G401.6 (cell line): ENCODE measurements at regions not wholly inside any gene's neighbourhood (a gene's known extent, or its start where the extent isn't known, plus 50 kb on each side); places are given as distances from the start of the nearest gene placed in this dataset.

Experiments used
- FAIRE-seq: peaks from 2 replicates; lab custom pipeline; 2012; peaks lifted over from hg19 to GRCh38; lab: Jason Lieb, UNC

DNA sequence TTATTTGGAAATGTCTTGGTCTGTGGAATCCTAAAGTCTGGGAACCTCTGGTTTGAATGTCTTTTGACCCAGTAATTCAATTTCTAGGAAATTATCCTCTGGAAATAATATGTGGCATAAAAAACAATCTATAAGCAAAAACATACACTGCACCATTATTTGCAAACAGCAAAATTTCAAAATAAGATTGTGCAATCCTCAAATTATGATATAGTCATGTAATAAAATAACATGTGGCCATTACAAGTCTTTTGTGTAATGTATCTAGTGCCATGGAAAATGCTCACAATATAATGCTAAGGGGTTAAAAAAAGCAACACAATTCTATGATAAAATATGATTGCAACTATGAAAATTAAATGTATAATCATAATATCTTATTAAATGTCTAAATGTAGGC lies 312.9 kb upstream of the RUNX1 start:
- FAIRE-seq = no peak

GRCh38 chr21:35360870-35361570 lies 311.9 kb upstream of the RUNX1 start:
- no peak for FAIRE-seq

DNA sequence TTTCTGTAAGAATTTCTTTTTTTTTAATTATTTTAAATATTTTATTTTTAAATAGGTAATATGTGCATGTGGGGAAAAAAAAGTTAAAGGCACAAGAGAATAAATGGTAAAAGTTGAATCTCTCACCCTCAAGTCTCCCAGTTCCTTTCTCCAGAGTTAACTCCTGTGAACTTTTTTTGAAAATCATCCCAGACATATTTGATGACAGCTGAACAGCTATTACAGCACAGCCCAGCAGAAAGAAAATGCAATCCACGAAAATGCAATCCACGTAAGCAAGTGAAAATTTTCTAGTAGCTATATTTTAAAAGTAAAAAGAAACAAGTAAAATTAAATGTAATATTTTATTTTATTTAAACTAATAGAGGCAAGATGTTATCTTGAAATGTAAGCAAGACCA lies 310.0 kb upstream of the RUNX1 start:
- FAIRE-seq = no peak

DNA sequence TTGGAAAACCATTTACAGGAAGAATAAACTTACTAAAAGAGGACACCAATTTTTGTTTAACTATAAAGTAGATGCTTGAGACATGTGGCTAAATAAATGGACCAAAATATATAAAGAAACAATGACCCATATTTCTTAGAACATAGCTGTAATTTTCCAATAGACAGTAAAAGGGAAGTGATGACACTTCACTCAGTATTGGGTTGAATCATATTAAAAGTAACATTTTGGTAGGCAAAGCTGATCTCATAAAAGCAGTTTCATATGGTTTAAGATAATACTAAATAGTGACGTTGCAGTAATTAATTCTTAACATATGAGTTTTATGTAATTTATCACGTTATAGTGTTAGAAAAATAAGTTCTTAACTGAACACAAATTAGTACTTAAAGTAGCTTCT lies 308.9 kb upstream of the RUNX1 start:
- no peak for FAIRE-seq

- no peak for FAIRE-seq
Observed at GRCh38 chr21:35357041-35357780, 308.1 kb upstream of the RUNX1 start.

GRCh38 chr21:35354078-35354477 lies 305.0 kb upstream of the RUNX1 start:
- FAIRE-seq = no peak

DNA sequence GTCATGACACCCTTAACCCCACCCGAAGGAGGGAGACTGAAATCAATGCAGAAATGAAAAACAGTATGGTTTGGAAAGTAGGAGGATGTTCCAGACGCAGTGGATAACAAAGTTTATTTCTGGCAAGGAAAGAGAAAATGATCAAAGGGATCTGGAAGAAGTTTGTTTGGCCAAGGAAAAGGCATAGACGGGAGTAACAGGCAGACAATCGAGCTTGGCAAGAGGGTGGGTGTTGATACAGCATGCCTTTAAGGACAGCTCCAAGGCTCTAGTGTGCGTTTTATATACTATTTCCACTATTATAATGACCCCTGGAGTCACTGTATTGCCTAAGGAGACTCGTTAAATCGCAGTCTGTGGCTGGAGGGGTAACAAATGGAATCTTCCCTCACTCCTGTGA lies 303.7 kb upstream of the RUNX1 start:
- no peak for FAIRE-seq

DNA sequence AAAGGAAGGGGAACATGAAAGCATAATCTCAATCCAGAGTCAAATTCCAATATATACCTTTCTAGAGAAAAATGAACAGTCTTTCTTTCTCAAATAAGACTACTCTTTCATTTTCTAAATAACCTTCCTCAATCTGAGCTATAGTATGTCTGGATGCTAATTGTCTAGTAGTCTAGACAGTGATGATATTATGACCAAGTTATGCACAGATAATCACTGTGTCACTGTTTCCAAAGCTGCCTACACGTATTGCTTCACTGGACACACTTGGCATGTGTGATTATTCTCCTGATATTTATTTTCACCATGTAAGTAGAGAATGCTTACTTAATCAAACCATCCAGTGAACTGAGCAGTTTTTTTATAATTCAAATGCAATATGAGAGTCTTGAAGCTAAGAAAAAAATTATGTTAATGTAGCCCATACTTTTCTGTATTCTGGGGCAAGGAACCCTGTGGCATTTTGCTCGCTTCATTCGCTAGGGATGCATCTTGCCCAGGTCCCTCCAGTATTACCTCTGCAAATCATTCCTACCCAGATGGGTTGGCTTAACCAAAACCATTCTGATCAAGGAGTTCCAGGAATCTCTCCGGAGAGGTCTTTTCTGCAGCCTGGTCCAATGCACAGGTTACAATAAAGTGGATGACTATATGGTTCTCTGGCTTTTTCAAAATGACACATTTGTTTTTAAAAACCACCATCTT lies 303.1 kb upstream of the RUNX1 start:
- FAIRE-seq = no peak

- no peak for FAIRE-seq
Observed at GRCh38 chr21:35351434-35351833, 302.3 kb upstream of the RUNX1 start.

DNA sequence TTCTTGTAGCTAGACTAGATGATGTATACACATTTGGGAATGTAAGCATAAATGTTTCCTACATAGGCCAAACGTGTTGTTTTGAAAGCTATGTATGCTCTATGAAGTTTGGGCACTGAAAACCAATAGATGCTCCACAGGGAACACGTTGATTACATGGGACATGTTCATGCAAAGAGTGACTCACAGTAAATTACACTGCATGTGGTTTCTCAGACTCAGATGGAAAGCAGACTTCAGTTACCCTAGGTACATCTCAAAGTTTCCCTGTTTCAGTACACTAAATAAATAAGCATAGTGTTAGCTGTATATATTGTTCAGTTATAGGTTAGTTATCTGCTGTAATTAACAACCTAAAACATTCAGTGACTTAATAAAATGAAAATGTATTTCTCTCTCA lies 301.9 kb upstream of the RUNX1 start:
- FAIRE-seq = no peak

GRCh38 chr21:35349376-35350080 lies 300.4 kb upstream of the RUNX1 start:
- no peak for FAIRE-seq

- no peak for FAIRE-seq
Observed at GRCh38 chr21:35348686-35349085, 299.6 kb upstream of the RUNX1 start.

- FAIRE-seq = no peak
Observed at GRCh38 chr21:35346697-35347096, 297.6 kb upstream of the RUNX1 start.

DNA sequence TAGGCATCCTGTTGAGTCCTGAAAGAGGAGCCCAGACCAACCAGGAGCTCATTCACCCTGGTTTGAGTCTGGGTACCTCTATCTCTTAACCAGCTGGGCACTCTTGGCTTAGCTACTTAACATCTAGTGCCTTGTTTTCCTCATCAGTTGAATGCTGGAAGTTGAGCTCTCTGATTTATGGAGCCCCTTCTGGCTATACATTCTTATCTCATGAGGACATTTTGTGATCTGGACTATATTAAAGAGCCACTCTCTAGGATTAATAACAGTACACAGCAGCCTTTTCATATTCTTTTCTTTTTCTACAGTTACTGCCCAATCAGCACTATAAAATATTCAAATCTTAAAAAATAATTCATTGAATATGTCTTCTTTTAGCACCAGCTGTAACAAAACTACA lies 296.9 kb upstream of the RUNX1 start:
- FAIRE-seq = no peak

DNA sequence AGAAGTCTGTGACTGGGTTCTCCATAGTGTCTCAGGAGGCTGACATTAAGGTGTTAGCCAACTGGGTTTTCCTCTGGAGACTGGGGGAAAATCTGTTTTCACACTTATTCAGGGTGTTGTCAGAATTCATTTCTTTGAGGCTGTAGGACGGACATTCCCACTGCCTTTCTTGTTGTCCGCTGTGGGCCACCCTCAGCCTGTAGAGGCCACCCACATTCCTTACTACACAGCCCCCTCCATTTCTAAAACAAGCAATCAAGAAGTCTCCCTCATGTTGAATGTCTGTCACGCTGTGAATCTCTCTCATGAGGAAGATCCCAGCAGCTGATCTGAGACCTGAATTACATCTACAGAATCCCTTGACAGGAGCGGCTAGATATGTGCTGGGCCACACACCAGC lies 295.5 kb upstream of the RUNX1 start:
- FAIRE-seq = no peak

DNA sequence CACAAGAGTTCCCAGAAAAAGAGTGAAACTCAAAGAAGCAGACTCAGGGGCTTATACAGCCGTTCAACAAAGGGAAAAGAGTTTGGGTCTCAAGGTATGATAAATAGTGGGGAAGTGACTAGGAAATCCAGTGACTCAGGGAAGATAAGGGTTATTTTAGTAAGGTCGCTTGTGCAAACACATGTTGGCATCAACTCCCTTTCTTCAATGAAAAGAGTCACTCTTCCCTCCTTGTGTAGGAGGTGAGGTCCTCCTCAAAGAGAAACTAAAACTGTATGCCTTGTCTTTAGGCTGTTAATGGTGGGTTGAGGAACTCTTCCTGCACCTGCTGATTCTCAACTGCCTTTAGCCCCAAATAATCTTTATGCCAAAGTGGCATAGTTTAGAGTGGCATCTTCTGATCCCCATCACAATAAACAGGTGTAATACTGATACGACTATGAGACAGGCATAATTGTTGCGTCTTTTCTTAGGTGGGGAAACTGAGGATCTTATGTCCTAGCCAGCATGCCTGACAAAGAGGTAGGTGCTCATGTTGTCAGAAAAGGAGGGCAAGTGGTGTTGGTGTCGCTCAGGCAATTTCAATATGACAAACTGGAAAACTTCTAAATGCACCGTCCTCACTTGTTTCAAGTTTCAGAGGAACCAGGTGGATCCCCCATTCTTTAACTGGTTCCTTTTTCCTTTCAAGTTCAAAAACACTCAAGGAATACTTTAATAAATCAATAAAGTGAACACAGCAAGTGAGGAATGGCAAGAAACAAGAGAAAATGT lies 294.1 kb upstream of the RUNX1 start:
- FAIRE-seq = no peak

DNA sequence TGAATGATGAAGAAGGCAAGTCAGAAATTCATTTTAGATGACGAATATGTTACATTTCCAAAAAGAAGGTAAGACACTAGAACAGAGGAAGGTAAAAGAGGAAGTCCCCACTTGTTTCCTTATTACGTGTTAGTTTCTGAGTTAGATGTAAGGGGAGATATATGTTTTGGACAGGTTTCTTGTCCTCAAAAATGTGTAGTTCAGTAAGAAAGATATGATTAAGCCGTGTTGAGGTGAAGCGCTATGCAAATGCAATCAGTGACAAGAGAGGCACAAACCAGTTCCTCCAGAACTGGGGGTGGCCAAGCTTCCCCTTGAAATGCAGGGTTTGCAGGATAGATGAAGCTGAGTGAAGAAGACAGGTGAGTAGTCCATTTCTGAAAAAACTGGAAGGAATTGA lies 293.3 kb upstream of the RUNX1 start:
- FAIRE-seq = no peak

GRCh38 chr21:35340273-35340672 lies 291.2 kb upstream of the RUNX1 start:
- FAIRE-seq = no peak

DNA sequence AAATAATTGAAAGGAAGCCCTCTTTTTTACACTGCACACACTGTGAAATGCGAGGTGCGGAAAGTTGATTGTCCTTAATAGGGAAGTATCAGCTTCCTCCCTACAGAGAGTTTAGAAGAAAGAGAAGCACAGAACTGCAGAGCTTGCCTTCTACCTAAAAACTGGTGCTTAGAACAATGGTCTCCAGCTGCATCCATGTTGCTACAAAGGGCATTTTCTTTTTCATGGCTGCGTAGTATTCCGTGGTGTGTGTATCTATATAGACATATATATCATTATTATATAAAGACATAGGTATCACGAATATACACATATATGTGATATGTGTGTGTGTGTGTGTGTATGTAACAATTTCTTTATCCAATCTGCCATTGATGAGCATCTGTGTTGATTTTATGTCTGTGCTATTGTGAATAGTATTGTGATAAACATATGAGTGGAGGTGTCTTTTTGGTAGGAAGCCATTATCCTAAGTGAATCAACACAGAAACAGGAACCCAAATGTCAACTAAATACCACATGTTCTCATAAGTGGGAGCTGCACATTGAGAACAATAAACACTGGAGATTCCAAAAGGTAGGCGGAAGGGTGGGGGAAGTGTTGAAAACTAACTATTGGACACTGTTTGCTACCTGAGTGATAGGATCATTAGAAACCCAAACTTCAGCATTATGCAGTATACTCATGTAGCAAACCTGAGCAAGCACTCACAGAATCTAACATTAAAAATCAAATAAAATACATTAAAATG lies 290.0 kb upstream of the RUNX1 start:
- no peak for FAIRE-seq

GRCh38 chr21:35338281-35338680 lies 289.2 kb upstream of the RUNX1 start:
- no peak for FAIRE-seq

DNA sequence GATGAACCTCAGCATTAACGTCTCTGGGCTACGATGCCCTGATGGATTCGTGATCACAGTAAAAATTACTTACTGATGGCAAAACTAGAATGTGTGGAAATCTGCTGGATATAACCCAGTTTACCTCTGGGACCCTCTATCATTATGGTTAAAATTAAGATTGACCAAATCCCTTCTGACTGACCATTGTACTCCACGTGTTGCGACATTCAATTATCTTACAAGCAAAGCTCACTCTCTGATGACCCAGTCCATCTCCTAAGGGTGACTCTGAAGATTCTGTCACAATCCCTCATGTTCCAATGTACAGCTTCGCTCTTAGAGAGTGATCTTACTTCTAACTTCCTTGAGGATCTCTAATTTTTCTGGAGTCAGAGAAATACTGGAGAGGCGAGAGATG lies 288.5 kb upstream of the RUNX1 start:
- FAIRE-seq = no peak
